ENCODE measurements at regions not wholly inside any gene's neighbourhood (a gene's known extent, or its start where the extent isn't known, plus 50 kb on each side); places are given as distances from the start of the nearest gene placed in this dataset.

DNA sequence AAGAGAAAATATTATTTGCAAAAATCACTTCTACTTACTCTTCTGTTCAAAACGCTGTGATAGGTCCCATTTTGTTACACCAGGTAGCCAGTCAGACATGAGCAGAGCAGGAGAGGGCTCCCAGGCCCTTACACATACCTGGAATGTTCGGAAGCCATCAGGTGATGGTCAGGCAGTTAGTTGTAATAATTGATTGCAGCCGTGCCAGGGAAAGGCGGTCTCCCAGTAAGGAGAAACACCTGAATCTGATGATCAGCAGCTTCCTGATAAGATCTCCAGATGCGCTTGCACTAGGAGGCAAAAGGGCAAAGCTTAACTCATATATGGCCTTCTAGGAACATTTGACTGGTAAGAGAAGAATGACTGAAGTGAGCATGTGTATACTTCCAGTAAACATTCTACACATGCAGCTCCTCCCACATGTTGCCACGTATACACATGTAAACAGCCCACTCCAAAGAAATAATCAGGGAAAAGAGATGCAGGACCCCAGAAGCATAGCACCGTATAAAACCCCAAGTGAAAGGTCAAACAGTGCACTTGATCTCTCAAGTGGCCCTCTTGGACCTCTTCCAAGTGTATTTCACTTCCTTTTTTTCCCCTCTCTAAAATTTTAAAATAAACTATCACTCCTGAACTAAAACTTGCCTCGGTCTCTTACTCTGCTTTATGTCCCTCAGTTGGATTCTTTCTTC lies 1338.0 kb downstream of the FSTL5 start:
- no peak for TF ChIP-seq TGIF2 (CRISPR knock-in tag; IDR thresholded peaks at IDR 0.05)
- TF ChIP-seq, protein P1, sequence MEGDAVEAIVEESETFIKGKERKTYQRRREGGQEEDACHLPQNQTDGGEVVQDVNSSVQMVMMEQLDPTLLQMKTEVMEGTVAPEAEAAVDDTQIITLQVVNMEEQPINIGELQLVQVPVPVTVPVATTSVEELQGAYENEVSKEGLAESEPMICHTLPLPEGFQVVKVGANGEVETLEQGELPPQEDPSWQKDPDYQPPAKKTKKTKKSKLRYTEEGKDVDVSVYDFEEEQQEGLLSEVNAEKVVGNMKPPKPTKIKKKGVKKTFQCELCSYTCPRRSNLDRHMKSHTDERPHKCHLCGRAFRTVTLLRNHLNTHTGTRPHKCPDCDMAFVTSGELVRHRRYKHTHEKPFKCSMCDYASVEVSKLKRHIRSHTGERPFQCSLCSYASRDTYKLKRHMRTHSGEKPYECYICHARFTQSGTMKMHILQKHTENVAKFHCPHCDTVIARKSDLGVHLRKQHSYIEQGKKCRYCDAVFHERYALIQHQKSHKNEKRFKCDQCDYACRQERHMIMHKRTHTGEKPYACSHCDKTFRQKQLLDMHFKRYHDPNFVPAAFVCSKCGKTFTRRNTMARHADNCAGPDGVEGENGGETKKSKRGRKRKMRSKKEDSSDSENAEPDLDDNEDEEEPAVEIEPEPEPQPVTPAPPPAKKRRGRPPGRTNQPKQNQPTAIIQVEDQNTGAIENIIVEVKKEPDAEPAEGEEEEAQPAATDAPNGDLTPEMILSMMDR (CRISPR knock-in tag; IDR thresholded peaks at IDR 0.05), result no peak
- TF ChIP-seq ZNF33B (CRISPR knock-in tag; IDR thresholded peaks at IDR 0.05), result no peak
